ENCODE measurements at regions not wholly inside any gene's neighbourhood (a gene's known extent, or its start where the extent isn't known, plus 50 kb on each side); places are given as distances from the start of the nearest gene placed in this dataset.

DNA sequence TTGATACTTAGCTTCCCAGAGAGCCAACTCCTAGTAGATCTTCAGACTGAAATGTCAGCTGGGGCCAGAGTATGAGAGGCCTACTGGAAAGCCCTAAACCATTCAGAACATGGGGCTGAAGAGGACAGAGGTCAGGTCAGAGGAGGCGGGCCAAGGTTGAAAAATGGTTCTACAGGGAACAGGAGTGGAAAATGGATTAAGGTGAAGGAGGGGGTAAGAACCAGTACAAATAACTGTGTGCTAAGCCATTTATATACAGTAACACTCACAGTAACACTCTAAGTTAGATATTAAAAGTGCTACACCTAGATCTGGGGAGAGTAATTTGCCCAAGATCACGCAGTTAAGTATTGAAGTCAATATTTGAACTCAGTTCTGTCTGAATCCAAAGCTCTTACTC lies 313.2 kb upstream of the MAP3K7 start:
- TF ChIP-seq EZH2 (IDR thresholded peaks at IDR 0.05; ENCODE audit: borderline replicate concordance, insufficient read depth, low read length, poor library complexity, severe bottlenecking) (no peak), EP300 (conservative IDR thresholded peaks at IDR 0.05; ENCODE audit: poor library complexity, severe bottlenecking) (no peak), POLR2AphosphoS5 (IDR thresholded peaks at IDR 0.05) (no peak), MXI1 (conservative IDR thresholded peaks at IDR 0.05; ENCODE audit: poor library complexity, severe bottlenecking) (no peak)
- TF ChIP-seq, protein P1, sequence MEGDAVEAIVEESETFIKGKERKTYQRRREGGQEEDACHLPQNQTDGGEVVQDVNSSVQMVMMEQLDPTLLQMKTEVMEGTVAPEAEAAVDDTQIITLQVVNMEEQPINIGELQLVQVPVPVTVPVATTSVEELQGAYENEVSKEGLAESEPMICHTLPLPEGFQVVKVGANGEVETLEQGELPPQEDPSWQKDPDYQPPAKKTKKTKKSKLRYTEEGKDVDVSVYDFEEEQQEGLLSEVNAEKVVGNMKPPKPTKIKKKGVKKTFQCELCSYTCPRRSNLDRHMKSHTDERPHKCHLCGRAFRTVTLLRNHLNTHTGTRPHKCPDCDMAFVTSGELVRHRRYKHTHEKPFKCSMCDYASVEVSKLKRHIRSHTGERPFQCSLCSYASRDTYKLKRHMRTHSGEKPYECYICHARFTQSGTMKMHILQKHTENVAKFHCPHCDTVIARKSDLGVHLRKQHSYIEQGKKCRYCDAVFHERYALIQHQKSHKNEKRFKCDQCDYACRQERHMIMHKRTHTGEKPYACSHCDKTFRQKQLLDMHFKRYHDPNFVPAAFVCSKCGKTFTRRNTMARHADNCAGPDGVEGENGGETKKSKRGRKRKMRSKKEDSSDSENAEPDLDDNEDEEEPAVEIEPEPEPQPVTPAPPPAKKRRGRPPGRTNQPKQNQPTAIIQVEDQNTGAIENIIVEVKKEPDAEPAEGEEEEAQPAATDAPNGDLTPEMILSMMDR (IDR thresholded peaks at IDR 0.05; ENCODE audit: poor library complexity, severe bottlenecking), result no peak
